Activated CD8-positive, alpha-beta memory T cell treated with anti-CD3 and anti-CD28 coated beads for 36 hours (primary cell): ENCODE measurements at regions not wholly inside any gene's neighbourhood (a gene's known extent, or its start where the extent isn't known, plus 50 kb on each side); places are given as distances from the start of the nearest gene placed in this dataset.

Experiments
- CTCF ChIA-PET: fragments of 350-600 bp; sonication (Branson Sonifier 250); formaldehyde crosslinking; loops from one replicate; lab custom pipeline; 2021; ENCODE audit warnings: antibody characterized with exemption; lab: Charles Lee
- POLR2A ChIA-PET: fragments of 350-600 bp; sonication (Branson Sonifier 250); formaldehyde crosslinking; loops from one replicate; lab custom pipeline; 2021; ENCODE audit warnings: antibody characterized with exemption; lab: Charles Lee

DNA sequence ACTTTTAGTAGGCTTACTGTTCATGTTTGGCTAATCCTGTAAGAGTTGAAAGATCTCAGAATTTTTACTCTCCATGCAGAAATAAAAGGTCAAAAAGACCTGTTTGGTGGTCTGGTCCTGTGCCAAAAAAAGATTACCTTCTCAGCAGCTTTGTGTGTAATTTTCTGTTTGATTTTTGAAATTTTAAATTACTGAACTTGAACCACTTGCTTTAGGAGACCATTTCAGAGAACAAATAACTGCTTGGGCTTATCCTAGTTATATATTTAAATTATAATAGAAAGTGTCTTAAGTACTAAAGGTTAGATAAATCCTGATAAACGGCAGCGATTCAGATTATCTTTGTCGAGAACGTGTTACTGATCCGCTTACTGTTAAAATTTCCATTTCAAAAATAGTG lies 118.3 kb upstream of the GRIK2 start:
- ChIA-PET CTCF (no interaction called here), POLR2A (no interaction called here)

DNA sequence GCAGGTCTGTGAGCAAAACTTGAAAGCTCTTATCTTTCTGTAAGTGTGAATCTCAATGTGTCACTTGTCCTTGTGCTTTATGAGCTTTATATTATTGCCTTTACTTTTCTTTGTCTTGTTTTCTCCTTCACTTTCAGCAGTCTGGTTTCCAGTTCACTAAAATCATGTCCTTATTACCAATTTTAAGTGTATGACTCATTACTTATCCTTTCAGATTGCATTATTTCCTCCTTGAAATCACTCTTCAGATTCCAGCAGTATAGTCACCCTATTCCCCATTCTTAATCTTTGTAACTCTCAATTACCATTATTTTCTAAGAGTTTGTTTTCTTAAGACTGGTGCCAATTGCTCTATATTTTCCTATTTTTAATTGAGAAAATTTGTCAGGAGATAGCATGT lies 117.4 kb upstream of the GRIK2 start:
- ChIA-PET CTCF (no interaction called here), POLR2A (no interaction called here)

DNA sequence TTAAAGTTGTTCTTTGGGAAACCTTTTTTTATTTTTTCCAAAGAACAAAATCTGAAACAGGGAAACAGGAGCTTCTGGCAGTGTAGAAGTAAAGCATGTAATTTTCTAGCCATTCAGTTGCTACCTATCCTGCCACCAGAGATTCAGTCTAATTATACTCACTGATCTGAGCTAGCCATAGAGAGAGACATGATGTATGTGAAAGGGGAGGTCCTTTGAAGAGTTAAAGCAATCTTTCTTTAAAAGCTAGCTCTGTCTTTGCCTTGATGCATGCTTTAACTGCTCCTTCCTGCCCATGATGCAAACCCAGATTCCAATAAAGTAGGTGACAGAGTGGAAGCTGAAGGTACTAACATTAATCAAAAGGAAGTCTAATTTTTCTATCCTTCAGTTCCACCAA lies 114.1 kb upstream of the GRIK2 start:
- ChIA-PET CTCF (no interaction called here), POLR2A (no interaction called here)

DNA sequence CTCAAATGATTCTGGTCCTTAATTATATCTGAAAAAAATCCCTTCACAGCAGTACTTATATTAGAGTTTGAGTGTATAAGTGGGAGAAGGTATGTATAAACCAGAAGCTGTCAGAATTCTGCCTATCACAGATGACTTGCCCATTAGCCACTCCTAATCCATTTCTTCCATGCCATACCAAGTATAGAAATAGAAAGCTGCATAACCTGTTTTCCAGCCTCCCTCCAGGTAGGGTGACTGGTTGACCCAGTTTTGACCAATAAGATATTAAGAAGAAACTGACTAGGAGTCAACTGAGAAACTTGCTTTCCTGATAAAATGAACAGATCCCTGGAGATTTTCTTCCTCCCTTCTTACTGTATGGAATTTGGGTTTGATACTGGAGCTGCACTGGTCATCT lies 112.2 kb upstream of the GRIK2 start:
- CTCF ChIA-PET, result no interaction called here
- POLR2A ChIA-PET, result no interaction called here

DNA sequence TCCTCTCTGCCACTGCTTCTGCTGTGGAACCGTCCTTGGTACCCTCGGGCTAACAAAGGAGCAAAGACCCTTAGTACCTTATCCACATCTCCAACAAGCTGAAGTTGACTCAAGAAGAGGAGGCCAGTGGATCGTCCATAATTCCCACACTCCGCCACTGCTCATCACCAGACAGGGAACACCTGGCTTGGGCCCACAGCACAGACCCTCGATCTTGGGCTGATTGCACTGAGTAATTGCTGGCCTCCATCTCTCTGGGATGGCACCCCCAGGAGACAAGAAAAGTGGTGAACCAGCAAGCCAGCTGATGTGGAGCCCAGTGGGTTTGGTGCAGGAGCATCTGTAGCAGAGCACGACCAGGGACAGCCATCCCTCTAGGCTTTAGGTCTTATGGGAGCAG lies 109.4 kb upstream of the GRIK2 start:
- POLR2A ChIA-PET, result no interaction called here
- CTCF ChIA-PET, result no interaction called here

DNA sequence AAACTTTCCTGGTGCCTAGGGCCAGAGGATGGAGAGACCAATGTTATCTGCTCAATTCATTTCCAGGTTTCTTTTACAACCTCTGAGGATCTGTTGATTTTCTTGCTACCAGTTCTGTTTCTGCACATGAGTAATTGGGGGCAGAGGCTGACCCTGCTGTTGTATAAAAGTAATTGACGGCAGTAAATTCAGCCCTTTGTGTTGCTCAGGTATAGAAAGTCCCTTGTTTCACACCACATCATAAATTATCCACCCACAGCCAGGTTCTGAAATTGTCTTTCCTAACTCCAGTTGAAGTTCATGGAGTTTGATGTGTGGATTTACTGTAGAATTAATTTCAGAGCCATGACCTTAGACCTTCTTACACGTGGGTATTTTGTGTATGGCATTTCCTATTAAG lies 107.4 kb upstream of the GRIK2 start:
- ChIA-PET CTCF (no interaction called here), POLR2A (no interaction called here)

DNA sequence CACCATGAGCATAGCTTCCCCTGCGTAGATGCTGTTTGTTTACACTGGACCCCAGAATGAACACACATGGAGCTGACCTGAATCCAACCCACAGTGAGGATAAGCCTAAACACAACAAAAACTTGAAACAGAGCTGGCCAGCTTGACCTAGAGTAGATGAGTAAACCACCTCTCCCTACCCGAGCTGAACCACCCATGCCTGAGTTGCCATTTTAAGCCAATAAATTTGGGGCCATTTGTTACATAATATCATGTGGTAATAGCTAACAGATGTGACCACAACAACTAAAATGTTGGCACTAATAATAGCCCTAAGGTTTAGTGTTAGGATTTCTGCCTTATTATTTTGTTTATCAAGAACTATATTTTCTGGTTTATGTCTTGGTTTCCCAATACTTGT lies 103.2 kb upstream of the GRIK2 start:
- CTCF ChIA-PET, result no interaction called here
- POLR2A ChIA-PET, result no interaction called here

DNA sequence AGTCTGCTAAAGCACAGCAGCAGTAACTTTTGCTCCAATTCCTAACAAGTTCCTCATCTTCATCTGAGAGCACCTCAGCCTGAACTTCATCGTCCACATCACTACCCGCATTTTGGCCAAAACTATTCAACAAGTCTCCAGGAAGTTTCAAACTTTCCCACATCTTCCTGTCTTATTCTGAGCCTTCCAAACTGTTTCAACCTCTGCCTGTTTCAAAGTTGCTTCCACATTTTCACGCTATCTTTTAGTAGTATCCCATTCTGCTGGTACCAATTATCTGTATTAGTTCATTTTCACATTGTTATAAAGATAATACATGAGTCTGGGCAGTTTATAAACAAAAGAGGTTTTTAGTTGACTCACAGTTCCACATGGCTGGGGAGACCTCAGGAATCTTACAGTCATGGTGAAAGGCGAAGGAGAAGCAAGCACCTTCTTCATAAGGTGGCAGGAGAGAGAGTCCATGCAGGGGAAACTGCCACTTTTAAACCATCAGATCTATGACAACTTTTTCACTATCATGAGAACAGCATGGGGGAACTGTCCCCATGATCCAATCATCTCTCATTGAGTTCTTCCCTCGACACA lies 99.4 kb upstream of the GRIK2 start:
- CTCF ChIA-PET, result no interaction called here
- POLR2A ChIA-PET, result no interaction called here

DNA sequence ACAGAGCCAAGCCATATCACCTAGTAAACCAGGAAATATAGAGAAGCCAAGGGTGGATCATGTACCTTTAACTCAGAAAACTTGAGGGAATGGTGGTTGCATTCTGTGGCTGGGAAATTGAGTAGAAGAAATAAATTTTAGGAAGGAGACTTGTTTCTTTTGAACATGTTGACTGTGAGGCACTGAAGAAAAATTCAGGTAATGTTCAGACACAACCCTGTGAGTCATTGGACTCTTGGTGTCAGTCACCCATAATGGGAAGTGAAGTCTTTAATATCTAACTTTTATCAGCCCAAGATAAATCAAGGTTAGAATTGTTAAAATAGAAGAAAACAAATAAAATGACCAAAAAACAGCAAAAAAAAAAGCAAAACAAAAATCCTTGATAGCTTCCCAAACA lies 98.8 kb upstream of the GRIK2 start:
- ChIA-PET CTCF (no interaction called here), POLR2A (no interaction called here)

DNA sequence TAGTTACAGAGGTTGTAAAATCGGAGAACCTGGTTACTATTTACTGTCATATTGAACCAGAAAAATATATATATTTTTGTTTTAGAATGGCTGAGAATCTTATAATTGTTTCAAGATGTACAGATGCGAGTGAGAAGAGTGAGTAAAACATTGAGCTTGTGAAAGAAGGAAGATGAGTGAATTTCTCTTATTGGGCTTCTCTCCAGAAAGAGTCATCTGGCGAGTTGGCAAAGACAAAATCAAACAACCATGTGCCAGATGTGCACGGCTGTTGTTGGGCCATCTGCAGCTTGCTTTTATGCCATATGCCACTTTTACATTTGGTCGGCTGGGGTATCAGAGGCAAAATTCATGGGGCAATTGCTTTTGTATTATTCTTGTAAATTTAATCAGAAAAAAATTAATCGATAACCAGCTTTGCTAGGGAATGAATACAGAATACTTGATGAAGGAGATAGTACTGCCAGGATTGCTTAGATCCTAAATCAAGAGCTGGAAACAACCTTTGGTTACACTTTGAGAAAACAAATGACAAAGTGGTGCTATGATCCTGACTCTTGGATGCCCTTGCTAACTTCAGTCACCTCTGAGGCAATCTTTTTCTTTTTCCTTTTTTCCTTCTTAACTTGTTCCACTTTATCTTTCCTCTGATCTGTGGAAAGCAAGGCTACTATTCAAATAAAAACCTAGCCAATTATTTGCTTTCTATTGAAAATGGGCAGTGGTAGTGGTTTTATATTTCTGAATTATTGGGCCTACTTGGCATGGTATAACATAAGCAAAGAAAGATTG lies 97.1 kb upstream of the GRIK2 start:
- POLR2A ChIA-PET, result no interaction called here
- CTCF ChIA-PET, result no interaction called here

DNA sequence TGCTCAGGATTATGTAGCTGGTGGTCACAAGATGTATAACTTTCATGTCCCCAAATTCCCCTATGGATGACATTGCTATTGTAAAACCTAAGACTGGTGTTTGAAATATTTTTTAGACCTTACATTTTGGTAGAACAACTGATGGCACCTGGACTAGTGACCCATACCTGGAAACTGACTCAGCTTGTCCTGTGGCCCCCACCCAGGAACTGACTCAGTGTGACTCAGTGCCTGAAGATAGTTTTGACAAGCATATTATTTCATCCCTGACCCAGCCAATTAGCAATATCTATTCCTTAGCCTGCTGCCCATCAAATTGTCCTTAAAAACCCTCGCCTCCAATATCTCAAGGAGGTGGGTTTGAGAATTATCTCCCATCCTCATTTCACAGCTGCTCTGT lies 90.9 kb upstream of the GRIK2 start:
- POLR2A ChIA-PET, result no interaction called here
- CTCF ChIA-PET, result no interaction called here

DNA sequence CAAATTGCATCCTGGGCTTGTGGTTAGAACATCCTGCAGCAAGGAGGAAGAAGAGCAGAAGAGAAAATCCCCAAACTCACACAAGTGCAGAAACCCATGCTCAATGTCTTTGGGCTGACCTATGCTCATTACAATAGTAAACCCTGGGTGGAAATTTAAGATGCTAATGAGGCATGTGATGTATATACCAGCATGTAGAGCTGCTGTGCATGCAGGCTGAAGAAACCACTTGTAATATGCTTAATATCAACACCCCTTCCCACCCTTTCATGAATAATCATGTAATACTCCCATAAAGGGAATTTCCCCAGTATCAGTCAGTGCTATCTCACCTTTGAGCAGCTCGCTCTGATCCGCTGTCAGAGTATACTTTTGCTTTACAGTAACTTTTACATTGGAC lies 90.0 kb upstream of the GRIK2 start:
- CTCF ChIA-PET, result no interaction called here
- POLR2A ChIA-PET, result no interaction called here

DNA sequence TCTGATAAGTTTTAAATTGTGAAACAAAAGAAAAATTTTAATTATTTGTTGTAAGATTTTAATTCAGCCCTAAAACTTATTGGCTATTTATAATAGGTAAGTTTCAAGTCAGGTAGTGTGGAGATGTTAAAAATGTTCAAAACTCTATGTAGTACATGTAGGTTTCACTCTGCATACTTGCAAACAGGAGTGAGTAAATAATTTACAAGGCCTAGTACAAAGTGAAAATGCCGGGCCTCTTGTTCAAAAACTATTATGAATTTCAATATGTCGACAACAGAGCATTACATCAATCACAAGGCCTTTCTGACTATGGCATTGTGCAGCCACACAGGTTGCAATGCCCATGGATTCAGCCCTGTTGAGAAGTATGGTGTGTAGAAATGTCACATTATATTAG lies 80.9 kb upstream of the GRIK2 start:
- ChIA-PET CTCF (no interaction called here), POLR2A (no interaction called here)

DNA sequence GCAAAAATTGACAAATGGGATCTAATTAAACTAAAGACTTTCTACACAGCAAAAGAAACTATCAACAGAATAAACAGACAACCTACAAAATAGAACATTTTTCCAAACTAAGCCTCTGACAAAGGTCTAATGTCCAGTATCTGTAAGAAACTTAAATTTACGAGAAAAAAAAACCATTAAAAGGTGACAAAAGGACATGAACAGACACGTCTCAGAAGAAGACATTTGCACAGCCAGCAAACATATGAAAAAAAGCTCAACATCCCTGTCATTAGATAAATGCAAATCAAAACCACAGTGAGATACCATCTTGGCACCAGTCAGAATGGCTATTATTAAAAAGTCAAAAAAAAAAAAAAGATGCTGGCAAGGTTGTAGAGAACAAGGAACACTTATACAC lies 70.6 kb upstream of the GRIK2 start:
- CTCF ChIA-PET, result no interaction called here
- POLR2A ChIA-PET, result no interaction called here

DNA sequence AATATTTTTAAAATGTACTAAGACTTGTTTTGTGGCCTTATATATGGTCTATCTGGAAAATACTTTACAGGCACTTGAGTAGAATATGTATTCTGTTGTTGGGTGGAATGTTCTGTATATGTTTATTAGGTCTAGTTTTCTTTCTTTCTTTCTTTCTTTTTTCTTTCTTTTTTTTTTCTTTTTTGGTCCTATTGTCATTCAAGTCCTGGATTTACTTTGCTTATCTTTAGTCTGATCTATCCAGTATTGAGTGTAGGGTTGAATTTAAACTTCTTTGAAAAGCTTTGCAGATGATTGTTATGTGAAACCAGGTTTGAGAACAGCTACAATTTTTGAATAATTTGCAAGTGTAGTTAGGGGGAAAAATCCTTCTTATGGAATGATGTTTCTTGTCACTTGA lies 67.1 kb upstream of the GRIK2 start:
- POLR2A ChIA-PET, result no interaction called here
- CTCF ChIA-PET, result no interaction called here

DNA sequence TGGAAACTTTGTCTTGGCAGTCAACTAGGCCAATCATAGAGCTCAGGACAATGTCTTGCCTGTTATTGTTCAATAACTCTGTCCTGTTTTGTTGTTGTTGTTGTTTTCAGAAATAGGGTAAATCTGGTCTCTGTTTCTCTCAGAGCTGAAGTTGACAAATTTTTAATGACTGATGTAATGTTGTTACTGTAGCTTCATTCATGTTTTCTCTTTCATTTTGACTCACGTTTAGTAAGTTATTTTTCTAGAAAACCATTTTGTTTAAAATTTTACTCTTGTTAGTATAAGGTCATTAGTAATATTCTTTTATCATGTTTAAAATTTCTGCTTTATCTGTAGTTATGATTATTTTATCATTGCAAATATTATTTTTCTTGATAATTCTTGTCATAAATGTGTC lies 51.6 kb upstream of the GRIK2 start:
- ChIA-PET POLR2A (no interaction called here), CTCF (no interaction called here)
